HG02610 (cell line): ENCODE measurements at regions not wholly inside any gene's neighbourhood (a gene's known extent, or its start where the extent isn't known, plus 50 kb on each side); places are given as distances from the start of the nearest gene placed in this dataset.
A peak's percentile ranks its signal among the peaks of the same experiment; 100 is the strongest.
"Not testable (repeated sequence)": the region's sequence is repeated elsewhere in the genome, so short reads cannot be mapped to it uniquely, and the experiment has no call there.

Experiments used
- ATAC-seq: cut with Tn5 transposase; IDR thresholded peaks from one replicate; pipeline ENCODE4 v1.9.1; 2021; ENCODE audit warnings: mild to moderate bottlenecking, moderate library complexity; ENCODE audit not compliant: unreplicated experiment

DNA sequence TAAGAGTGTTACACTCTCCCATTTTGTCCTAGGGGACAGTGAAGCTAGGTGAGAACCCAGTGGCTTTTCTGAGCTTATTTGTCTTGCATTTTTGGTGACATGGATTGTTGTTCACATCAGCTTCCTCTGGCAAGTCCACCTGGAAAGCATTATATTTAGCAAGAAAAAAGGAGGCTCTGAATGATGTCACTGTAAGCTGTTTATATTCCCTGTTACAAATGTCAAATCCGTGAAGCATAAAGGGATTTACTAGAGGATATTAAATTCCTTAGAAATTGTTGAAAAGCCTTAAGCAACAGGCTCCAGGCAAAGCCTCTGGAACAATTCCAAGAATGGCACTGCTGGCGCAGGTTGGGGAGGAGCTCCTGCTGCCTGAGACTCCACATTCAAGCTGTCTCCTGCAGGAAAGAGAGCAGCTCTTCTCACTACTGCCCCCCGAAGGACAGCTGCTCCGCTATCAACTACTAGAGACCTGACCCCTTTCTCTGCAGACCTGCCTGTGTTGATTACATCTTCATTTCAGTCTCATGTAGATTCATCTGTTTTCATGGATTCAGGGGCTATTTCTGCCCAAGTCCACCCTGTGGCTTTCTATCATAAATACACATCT lies 295.4 kb downstream of the RPIA start:
- not testable (repeated sequence) for ATAC-seq

GRCh38 chr2:88988617-88989016 lies 297.1 kb downstream of the RPIA start:
- not testable (repeated sequence) for ATAC-seq

DNA sequence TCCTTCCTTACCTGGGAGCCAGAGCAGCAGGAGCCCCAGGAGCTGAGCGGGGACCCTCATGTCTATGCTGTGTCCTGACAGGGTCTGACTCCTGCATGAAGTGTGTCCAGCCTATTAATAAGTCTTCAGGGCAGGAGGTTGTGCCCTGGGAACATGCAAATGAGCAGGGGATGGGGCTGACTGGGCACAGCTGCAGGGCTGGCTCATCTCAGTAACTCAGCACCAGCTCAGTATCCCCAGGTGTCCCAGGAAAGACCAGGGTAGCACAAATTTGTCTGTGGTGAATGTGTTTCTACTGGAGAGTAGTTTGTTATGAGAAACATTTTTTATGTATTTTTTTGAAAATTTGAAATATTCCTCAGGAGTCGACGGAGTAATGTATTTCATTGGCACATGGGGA lies 301.3 kb downstream of the RPIA start:
- ATAC-seq: not testable (repeated sequence)

- not testable (repeated sequence) for ATAC-seq
Observed at GRCh38 chr2:88994856-88995255, 303.4 kb downstream of the RPIA start.

- not testable (repeated sequence) for ATAC-seq
Observed at GRCh38 chr2:88996588-88996987, 305.1 kb downstream of the RPIA start.

GRCh38 chr2:88999365-88999764 lies 307.9 kb downstream of the RPIA start:
- no peak for ATAC-seq

GRCh38 chr2:89000235-89000634 lies 308.8 kb downstream of the RPIA start:
- ATAC-seq: no peak

GRCh38 chr2:89004238-89004637 lies 312.8 kb downstream of the RPIA start:
- not testable (repeated sequence) for ATAC-seq

DNA sequence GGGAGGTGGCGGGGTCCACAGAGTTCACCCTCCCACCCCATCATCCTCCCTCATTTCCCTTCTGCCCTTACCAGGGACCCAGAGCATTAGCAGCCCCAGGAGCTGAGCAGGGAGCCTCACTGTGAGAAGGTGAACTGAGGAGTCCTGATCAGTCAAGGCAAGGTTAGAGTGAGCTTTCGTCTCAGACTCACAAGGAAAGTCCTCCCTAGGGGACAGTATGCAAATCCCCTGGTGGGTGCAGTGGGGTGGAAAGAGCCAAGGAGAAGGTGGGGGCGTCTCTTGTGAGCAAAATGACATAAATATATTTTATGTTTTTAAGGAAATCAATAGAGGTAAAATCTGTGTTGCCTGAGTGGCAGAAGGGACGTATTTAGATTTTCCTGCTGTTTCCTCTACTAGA lies 329.1 kb downstream of the RPIA start:
- ATAC-seq: not testable (repeated sequence)

DNA sequence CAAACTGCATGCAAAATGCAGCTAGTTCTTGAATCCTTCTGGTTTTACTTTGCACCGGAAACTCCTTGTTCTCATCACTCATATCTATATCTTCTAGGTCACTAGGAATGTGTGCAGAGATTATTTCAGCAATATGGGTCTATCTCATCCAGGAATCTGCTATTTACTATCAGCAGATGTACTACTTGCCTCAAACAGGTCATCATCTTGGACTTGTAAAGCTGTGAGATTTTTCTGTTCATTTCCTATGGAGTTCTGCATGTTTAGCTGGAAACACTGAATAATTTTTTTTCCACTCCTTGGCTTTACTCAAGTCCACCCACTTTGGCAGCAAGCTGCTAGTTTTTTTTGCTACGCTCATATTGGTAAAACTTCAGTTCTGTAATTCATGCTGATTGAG lies 334.8 kb downstream of the RPIA start:
- ATAC-seq: not testable (repeated sequence)

- ATAC-seq: not testable (repeated sequence)
Observed at GRCh38 chr2:89027115-89027514, 335.6 kb downstream of the RPIA start.

- not testable (repeated sequence) for ATAC-seq
Observed at GRCh38 chr2:89027536-89027935, 336.1 kb downstream of the RPIA start.

DNA sequence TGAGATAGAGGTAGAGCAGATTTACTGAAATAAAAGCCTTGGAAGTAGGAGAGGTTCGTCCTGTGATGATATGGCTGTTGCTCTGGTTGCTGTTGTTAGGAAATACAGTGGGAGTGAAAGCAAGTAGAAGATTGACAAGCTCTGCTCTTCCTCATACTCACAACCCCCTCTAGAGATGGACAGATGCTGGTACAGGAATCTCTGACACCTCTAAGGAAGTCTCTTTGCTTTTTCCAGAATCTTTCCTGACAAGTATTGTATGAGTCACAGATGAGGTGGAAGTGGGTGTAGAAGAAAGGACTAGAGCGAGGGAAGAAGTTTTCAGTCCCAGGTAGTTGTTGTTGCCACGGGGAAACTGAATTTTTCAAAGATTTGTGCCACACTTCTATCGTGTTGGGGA lies 337.8 kb downstream of the RPIA start:
- ATAC-seq: not testable (repeated sequence)

GRCh38 chr2:89048138-89049066 lies 356.9 kb downstream of the RPIA start:
- not testable (repeated sequence) for ATAC-seq

GRCh38 chr2:89058616-89059015 lies 367.1 kb downstream of the RPIA start:
- ATAC-seq: not testable (repeated sequence)

DNA sequence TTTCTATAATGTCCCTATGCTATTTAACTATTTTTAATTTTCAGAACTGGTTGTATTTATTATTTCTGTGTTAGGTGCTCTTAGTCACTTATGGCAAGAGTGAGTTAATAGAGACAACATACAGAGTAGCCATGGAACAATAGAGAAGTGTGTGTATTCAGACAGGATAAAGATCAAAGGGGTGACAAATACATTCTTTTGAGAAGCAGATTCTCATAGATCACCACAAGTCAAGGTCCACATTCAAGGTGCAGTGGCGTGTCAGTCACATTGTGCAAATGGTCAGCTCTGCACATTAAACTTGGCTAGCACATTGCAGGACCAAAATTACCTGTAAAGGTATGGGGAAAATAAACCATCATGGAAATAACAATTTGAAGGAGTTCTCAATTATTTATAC lies 369.7 kb downstream of the RPIA start:
- not testable (repeated sequence) for ATAC-seq

DNA sequence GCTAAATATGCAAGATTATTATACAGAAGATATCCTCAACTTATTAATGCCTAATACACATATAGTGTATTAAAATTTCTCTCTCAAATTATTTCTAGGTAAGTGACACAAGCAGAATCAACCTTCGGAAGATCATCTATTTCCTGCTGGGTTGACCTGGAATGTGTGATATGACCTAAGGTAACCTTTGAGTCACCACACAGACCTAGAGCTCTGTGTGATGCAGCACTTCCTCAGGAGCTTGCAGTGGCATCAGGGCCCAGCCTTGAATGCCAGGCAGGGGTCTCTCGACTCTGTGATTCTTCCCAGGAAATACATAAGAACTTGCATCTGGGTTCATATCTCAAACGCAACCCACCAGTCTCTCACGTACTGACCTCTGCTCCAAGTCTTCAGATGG lies 385.3 kb downstream of the RPIA start:
- ATAC-seq: not testable (repeated sequence)

GRCh38 chr2:89092911-89093310 lies 401.4 kb downstream of the RPIA start:
- not testable (repeated sequence) for ATAC-seq

DNA sequence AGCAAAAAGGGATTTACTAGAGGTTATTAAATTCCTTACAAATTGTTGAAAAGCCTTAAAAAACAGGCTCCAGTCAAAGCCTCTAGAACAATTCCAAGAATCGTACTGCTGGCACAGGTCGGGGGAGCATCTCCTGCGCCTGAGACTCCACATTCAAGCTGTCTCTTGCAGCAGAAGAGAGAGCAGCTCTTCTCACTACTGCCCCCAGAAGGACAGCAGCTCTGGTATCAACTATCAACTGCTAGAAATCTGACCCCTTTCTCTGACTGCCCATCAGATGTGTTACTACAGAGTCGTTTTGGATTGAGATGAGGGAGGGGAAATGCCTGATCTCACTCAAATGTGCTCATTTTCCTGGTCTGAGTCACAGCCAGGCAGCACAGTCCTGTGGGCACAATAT lies 403.6 kb downstream of the RPIA start:
- ATAC-seq: not testable (repeated sequence)

DNA sequence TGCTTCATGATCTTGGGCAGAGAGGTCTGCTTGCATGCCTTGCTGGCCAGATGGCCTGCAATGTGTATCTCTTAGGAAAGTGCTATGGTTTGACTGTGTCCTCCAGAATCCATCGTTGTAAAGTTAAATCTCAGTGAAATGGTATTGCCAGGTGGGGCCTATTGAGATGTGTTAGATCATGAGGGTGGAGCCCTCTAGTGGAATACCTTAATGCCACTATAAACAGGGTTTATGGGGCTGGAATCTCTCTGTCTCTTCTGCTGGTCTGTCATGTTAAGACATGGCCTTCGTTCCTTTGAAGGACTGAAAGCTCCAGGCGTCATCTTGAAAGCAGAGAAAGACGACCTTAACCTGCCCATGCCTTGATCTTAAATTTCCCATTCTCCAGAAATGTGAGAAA lies 411.1 kb downstream of the RPIA start:
- not testable (repeated sequence) for ATAC-seq

DNA sequence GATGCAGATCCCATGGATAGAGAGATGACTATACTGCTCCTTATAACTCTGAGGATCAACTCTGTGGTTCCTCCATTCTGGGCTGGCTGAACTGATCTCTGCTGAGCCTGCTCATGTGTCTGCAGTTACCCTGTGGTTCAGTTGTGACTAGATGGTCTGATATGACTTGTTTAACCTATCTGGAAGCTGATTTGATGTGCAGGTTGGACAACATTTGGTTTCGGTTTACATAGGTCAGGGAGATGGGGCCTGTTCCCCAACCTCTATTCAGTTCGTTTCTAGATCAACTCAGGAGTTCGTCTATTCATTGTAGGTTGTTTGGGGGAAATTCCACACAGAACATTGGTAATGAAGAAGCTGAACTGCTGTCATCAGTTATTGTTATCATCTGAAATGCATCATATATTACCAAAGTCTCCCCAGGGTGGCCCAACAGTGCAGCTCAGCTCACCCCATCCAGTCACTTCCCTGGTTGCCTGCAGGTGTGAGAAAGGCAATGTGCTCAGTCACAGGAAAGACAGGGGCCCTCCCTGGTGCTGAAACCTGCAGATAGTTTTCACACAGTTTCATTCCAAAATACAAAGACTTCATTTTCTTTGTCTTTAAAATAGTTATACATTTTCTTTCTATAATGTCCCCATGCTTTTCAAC lies 415.0 kb downstream of the RPIA start:
- ATAC-seq: peak; percentile 73
